Astrocyte (in vitro differentiated cells and primary cell): ENCODE measurements at regions not wholly inside any gene's neighbourhood (a gene's known extent, or its start where the extent isn't known, plus 50 kb on each side); places are given as distances from the start of the nearest gene placed in this dataset.

ENCODE experiments used
- DNase-seq: peaks from one replicate; pipeline ENCODE4 v3.0.0-alpha.2; 2010; ENCODE audit warnings: low read depth
- FAIRE-seq: peaks from 2 replicates; lab custom pipeline; 2011; peaks lifted over from hg19 to GRCh38; lab: Jason Lieb, UNC
- H2AFZ ChIP-seq: 2 replicates; pipeline ENCODE4 v1.6.0; 2012; ENCODE audit warnings: low read depth, low read length, inconsistent platforms
- H3K27ac ChIP-seq: 2 replicates; pipeline ENCODE4 v1.5.1; 2011; ENCODE audit warnings: low read depth, low read length, inconsistent platforms
- H3K27me3 ChIP-seq: 2 replicates; pipeline ENCODE4 v1.6.0; 2011; ENCODE audit warnings: low read length, inconsistent platforms; ENCODE audit not compliant: insufficient read depth
- H3K36me3 ChIP-seq: 2 replicates; pipeline ENCODE4 v1.5.1; 2011; ENCODE audit warnings: low read length, inconsistent platforms; ENCODE audit not compliant: insufficient read depth
- H3K4me1 ChIP-seq: 2 replicates; pipeline ENCODE4 v1.5.1; 2011; ENCODE audit warnings: low read length, inconsistent platforms; ENCODE audit not compliant: insufficient read depth
- H3K4me2 ChIP-seq: 2 replicates; pipeline ENCODE4 v1.6.0; 2012; ENCODE audit warnings: low read length, inconsistent platforms
- H3K4me3 ChIP-seq: 2 replicates; pipeline ENCODE4 v1.5.1; 2011; ENCODE audit warnings: low read depth, mild to moderate bottlenecking, low read length, inconsistent platforms; ENCODE audit not compliant: insufficient read depth
- H3K79me2 ChIP-seq: 2 replicates; pipeline ENCODE4 v1.6.0; 2012; ENCODE audit warnings: mild to moderate bottlenecking, low read length, inconsistent platforms; ENCODE audit not compliant: insufficient read depth
- H3K9ac ChIP-seq: 2 replicates; pipeline ENCODE4 v1.6.0; 2012; ENCODE audit warnings: mild to moderate bottlenecking, low read length, inconsistent platforms
- H3K9me3 ChIP-seq: 2 replicates; pipeline ENCODE4 v1.5.1; 2012; ENCODE audit warnings: low read depth, mild to moderate bottlenecking, low read length, inconsistent platforms; ENCODE audit not compliant: insufficient read depth
- H4K20me1 ChIP-seq: 2 replicates; pipeline ENCODE4 v1.6.0; 2012; ENCODE audit warnings: low read length, inconsistent platforms; ENCODE audit not compliant: insufficient read depth
- H3K27ac Mint-ChIP-seq: one replicate; pipeline ENCODE4 v1.8.0; 2021; ENCODE audit warnings: mild to moderate bottlenecking, mixed read lengths; ENCODE audit not compliant: unreplicated experiment
- H3K27me3 Mint-ChIP-seq: one replicate; pipeline ENCODE4 v1.8.0; 2021; ENCODE audit warnings: low read depth, mixed read lengths; ENCODE audit not compliant: unreplicated experiment
- H3K36me3 Mint-ChIP-seq: one replicate; pipeline ENCODE4 v1.8.0; 2021; ENCODE audit warnings: low read depth, mixed read lengths; ENCODE audit not compliant: unreplicated experiment
- H3K4me1 Mint-ChIP-seq: one replicate; pipeline ENCODE4 v1.8.0; 2021; ENCODE audit warnings: low read depth, mixed read lengths; ENCODE audit not compliant: unreplicated experiment
- H3K4me3 Mint-ChIP-seq: one replicate; pipeline ENCODE4 v1.8.0; 2021; ENCODE audit warnings: mild to moderate bottlenecking, moderate library complexity, mixed read lengths; ENCODE audit not compliant: unreplicated experiment
- H3K9me3 Mint-ChIP-seq: one replicate; pipeline ENCODE4 v1.8.0; 2021; ENCODE audit warnings: mild to moderate bottlenecking, mixed read lengths; ENCODE audit not compliant: unreplicated experiment
- CTCF ChIP-seq: IDR thresholded peaks from 2 replicates; pipeline ENCODE4 v1.5.1; 2011; ENCODE audit warnings: low read depth, mild to moderate bottlenecking, inconsistent platforms, low read length, moderate library complexity; ENCODE audit not compliant: insufficient read depth
- EZH2 ChIP-seq: IDR thresholded peaks from 2 replicates; pipeline ENCODE4 v1.6.1; 2012; ENCODE audit warnings: mild to moderate bottlenecking, low read length, inconsistent platforms; ENCODE audit not compliant: insufficient read depth

- H3K4me1 ChIP-seq: no peaks in the 10 kb centered on the region
- FAIRE-seq (no peak), DNase-seq (no peak)
- Mint-ChIP-seq H3K9me3 (no peaks in the 10 kb centered on the region), H3K36me3 (no peaks in the 10 kb centered on the region), H3K27me3 (no peaks in the 10 kb centered on the region), H3K4me1 (no peaks in the 10 kb centered on the region), H3K27ac (no peak overlapping the region), H3K4me3 (no peak overlapping the region)
- no peak overlapping the region for H3K4me3 ChIP-seq
- H2AFZ ChIP-seq: no peak overlapping the region
- no peaks in the 10 kb centered on the region for H3K36me3 ChIP-seq
- H3K4me2 ChIP-seq: no peak overlapping the region
- no peaks in the 10 kb centered on the region for H4K20me1 ChIP-seq
- no peaks in the 10 kb centered on the region for H3K27me3 ChIP-seq
- no peaks in the 10 kb centered on the region for H3K79me2 ChIP-seq
- no peak overlapping the region for H3K27ac ChIP-seq
- peaks cover 5% of the 10 kb centered on the region for H3K9me3 ChIP-seq
- H3K9ac ChIP-seq: no peak overlapping the region
- TF ChIP-seq EZH2: no peak
- no peak for TF ChIP-seq CTCF
These were observed 573.9 kb downstream of the KCNJ18 start for GRCh38 chr17:22266231-22266630.

- no peaks in the 10 kb centered on the region for H3K36me3 ChIP-seq
- Mint-ChIP-seq H3K4me1 (no peaks in the 10 kb centered on the region), H3K4me3 (no peak overlapping the region), H3K36me3 (no peaks in the 10 kb centered on the region), H3K9me3 (peaks cover 4% of the 10 kb centered on the region), H3K27ac (no peak overlapping the region), H3K27me3 (peaks cover under 1% of the 10 kb centered on the region)
- no peaks in the 10 kb centered on the region for H4K20me1 ChIP-seq
- H3K79me2 ChIP-seq: no peaks in the 10 kb centered on the region
- no peak overlapping the region for H3K9ac ChIP-seq
- H2AFZ ChIP-seq: no peak overlapping the region
- no peaks in the 10 kb centered on the region for H3K27me3 ChIP-seq
- no peak for DNase-seq
- TF ChIP-seq EZH2: no peak
- TF ChIP-seq CTCF: no peak
- no peak overlapping the region for H3K4me2 ChIP-seq
- no peak overlapping the region for H3K27ac ChIP-seq
- no peaks in the 10 kb centered on the region for H3K4me1 ChIP-seq
- no peak for FAIRE-seq
- H3K4me3 ChIP-seq: no peak overlapping the region
- H3K9me3 ChIP-seq: peaks cover 5% of the 10 kb centered on the region
These were observed 574.7 kb downstream of the KCNJ18 start for GRCh38 chr17:22267019-22267418.

GRCh38 chr17:22268214-22268911 lies 576.0 kb downstream of the KCNJ18 start:
- no peak for DNase-seq
- no peaks in the 10 kb centered on the region for H4K20me1 ChIP-seq
- H3K4me2 ChIP-seq: no peak overlapping the region
- H3K9ac ChIP-seq: no peak overlapping the region
- no peaks in the 10 kb centered on the region for H3K4me1 ChIP-seq
- no peak for FAIRE-seq
- no peak overlapping the region for H3K27ac ChIP-seq
- no peaks in the 10 kb centered on the region for H3K27me3 ChIP-seq
- peaks cover 5% of the 10 kb centered on the region for H3K27me3 Mint-ChIP-seq
- TF ChIP-seq CTCF (no peak), EZH2 (no peak)
- H3K4me1 Mint-ChIP-seq: no peaks in the 10 kb centered on the region
- no peak overlapping the region for H2AFZ ChIP-seq
- no peaks in the 10 kb centered on the region for H3K36me3 Mint-ChIP-seq
- H3K27ac Mint-ChIP-seq: no peak overlapping the region
- no peaks in the 10 kb centered on the region for H3K36me3 ChIP-seq
- H3K4me3 ChIP-seq: no peak overlapping the region
- H3K4me3 Mint-ChIP-seq: no peak overlapping the region
- H3K9me3 ChIP-seq: peaks cover 5% of the 10 kb centered on the region
- H3K9me3 Mint-ChIP-seq: peaks cover 7% of the 10 kb centered on the region
- no peaks in the 10 kb centered on the region for H3K79me2 ChIP-seq
